GM18508 (cell line): ENCODE measurements at regions not wholly inside any gene's neighbourhood (a gene's known extent, or its start where the extent isn't known, plus 50 kb on each side); places are given as distances from the start of the nearest gene placed in this dataset.

Experiments
- ATAC-seq: cut with Tn5 transposase; IDR thresholded peaks from one replicate; pipeline ENCODE4 v1.9.1; 2021; ENCODE audit warnings: moderate number of reproducible peaks; ENCODE audit not compliant: insufficient read depth, unreplicated experiment

GRCh38 chr2:14182227-14182946 is 450.1 kb upstream of the LRATD1 start:
- no peak for ATAC-seq

- ATAC-seq: no peak
These were observed 446.6 kb upstream of the LRATD1 start for GRCh38 chr2:14185906-14186305.

GRCh38 chr2:14188446-14188845 is 444.1 kb upstream of the LRATD1 start:
- no peak for ATAC-seq

- no peak for ATAC-seq
These were observed 442.6 kb upstream of the LRATD1 start for GRCh38 chr2:14189929-14190328.

- ATAC-seq: no peak
These were observed 438.3 kb upstream of the LRATD1 start for GRCh38 chr2:14194233-14194632.

GRCh38 chr2:14197293-14197692 is 435.2 kb upstream of the LRATD1 start:
- ATAC-seq: no peak

GRCh38 chr2:14199040-14199439 is 433.5 kb upstream of the LRATD1 start:
- no peak for ATAC-seq

- ATAC-seq: no peak
These were observed 413.2 kb upstream of the LRATD1 start for GRCh38 chr2:14219306-14219705.

- no peak for ATAC-seq
These were observed 412.4 kb upstream of the LRATD1 start for GRCh38 chr2:14220101-14220500.

- ATAC-seq: no peak
These were observed 411.1 kb upstream of the LRATD1 start for GRCh38 chr2:14221466-14221865.

- no peak for ATAC-seq
These were observed 408.9 kb upstream of the LRATD1 start for GRCh38 chr2:14223576-14223975.

GRCh38 chr2:14231391-14231898 is 401.1 kb upstream of the LRATD1 start:
- no peak for ATAC-seq

GRCh38 chr2:14232217-14232616 is 400.3 kb upstream of the LRATD1 start:
- no peak for ATAC-seq

GRCh38 chr2:14234911-14235310 is 397.6 kb upstream of the LRATD1 start:
- no peak for ATAC-seq

GRCh38 chr2:14235667-14236066 is 396.9 kb upstream of the LRATD1 start:
- ATAC-seq: no peak

GRCh38 chr2:14237902-14238301 is 394.6 kb upstream of the LRATD1 start:
- no peak for ATAC-seq

GRCh38 chr2:14239605-14240004 is 392.9 kb upstream of the LRATD1 start:
- no peak for ATAC-seq

GRCh38 chr2:14240868-14241267 is 391.6 kb upstream of the LRATD1 start:
- no peak for ATAC-seq

- ATAC-seq: no peak
These were observed 386.6 kb upstream of the LRATD1 start for GRCh38 chr2:14245901-14246300.

GRCh38 chr2:14255135-14255820 is 377.2 kb upstream of the LRATD1 start:
- ATAC-seq: no peak

- no peak for ATAC-seq
These were observed 375.6 kb upstream of the LRATD1 start for GRCh38 chr2:14256890-14257289.
